ENCODE measurements at regions not wholly inside any gene's neighbourhood (a gene's known extent, or its start where the extent isn't known, plus 50 kb on each side); places are given as distances from the start of the nearest gene placed in this dataset.
A peak's percentile ranks its signal among the peaks of the same experiment; 100 is the strongest.
"Not testable (repeated sequence)": the region's sequence is repeated elsewhere in the genome, so short reads cannot be mapped to it uniquely, and the experiment has no call there.

GRCh38 chr13:107999751-108000150 is 215.6 kb downstream of the LIG4 start:
- DNase-seq, result no peak

- no peak for DNase-seq
These were observed 221.2 kb downstream of the LIG4 start for GRCh38 chr13:107994137-107994536.

GRCh38 chr13:107993239-107993949 is 221.9 kb downstream of the LIG4 start:
- DNase-seq, result no peak

GRCh38 chr13:107992542-107992941 is 222.8 kb downstream of the LIG4 start:
- no peak for DNase-seq

- DNase-seq, result peak; percentile 90
These were observed 238.2 kb downstream of the LIG4 start for GRCh38 chr13:107977071-107977574.

- no peak for DNase-seq
These were observed 238.7 kb downstream of the LIG4 start for GRCh38 chr13:107976628-107977027.

GRCh38 chr13:107974409-107974808 is 240.9 kb downstream of the LIG4 start:
- DNase-seq, result no peak

GRCh38 chr13:107969546-107969945 is 245.8 kb downstream of the LIG4 start:
- no peak for DNase-seq

- no peak for DNase-seq
These were observed 246.9 kb downstream of the LIG4 start for GRCh38 chr13:107968470-107968869.

GRCh38 chr13:107964395-107964794 is 250.9 kb downstream of the LIG4 start:
- peak; percentile 30 for DNase-seq

GRCh38 chr13:107961849-107962608 is 253.3 kb downstream of the LIG4 start:
- DNase-seq, result no peak

GRCh38 chr13:107960301-107960700 is 255.0 kb downstream of the LIG4 start:
- no peak for DNase-seq

GRCh38 chr13:107956889-107957288 is 258.4 kb downstream of the LIG4 start:
- no peak for DNase-seq

- no peak for DNase-seq
These were observed 273.2 kb downstream of the LIG4 start for GRCh38 chr13:107942030-107942617.

GRCh38 chr13:107941345-107942029 is 273.8 kb downstream of the LIG4 start:
- DNase-seq, result no peak

- DNase-seq, result no peak
These were observed 277.5 kb downstream of the LIG4 start for GRCh38 chr13:107937848-107938247.

- no peak for DNase-seq
These were observed 284.3 kb downstream of the LIG4 start for GRCh38 chr13:107931056-107931455.

- DNase-seq, result no peak
These were observed 286.6 kb downstream of the LIG4 start for GRCh38 chr13:107928762-107929161.

GRCh38 chr13:107927557-107927956 is 287.8 kb downstream of the LIG4 start:
- no peak for DNase-seq

- not testable (repeated sequence) for DNase-seq
These were observed 288.8 kb downstream of the LIG4 start for GRCh38 chr13:107926515-107926914.

- DNase-seq, result not testable (repeated sequence)
These were observed 298.4 kb downstream of the LIG4 start for GRCh38 chr13:107916902-107917301.

GRCh38 chr13:107912745-107913144 is 302.6 kb downstream of the LIG4 start:
- no peak for DNase-seq

Data from DMS79 treated with DMSO at 0.1 percent for 48 hours (cell line).